Ovary (tissue), 7 donors: ENCODE measurements at regions not wholly inside any gene's neighbourhood (a gene's known extent, or its start where the extent isn't known, plus 50 kb on each side); places are given as distances from the start of the nearest gene placed in this dataset.

Experiments used
- DNase-seq, 5 donors: peaks; one replicate each; pipeline ENCODE4 v3.0.0-alpha.2; 2019 to 2020
- H3K27ac ChIP-seq, 2 donors: fragments of 200-600 bp; one replicate each; pipeline versions ENCODE4 v1.5.1 to v1.8.0; 2019 to 2022
- H3K27me3 ChIP-seq: fragments of 200-600 bp; one replicate; pipeline ENCODE4 v1.8.0; 2022
- H3K36me3 ChIP-seq: fragments of 200-600 bp; sonication (generic); one replicate; pipeline ENCODE4 v1.5.1; 2019
- H3K4me1 ChIP-seq: one replicate; pipeline ENCODE4 v1.8.1; 2013; ENCODE audit warnings: mild to moderate bottlenecking, moderate library complexity; ENCODE audit not compliant: insufficient read depth
- H3K4me3 ChIP-seq: fragments of 200-600 bp; sonication (generic); one replicate; pipeline ENCODE4 v1.5.1; 2017
- H3K9me3 ChIP-seq, 2 donors: fragments of 200-600 bp in 1 of 2; sonication (generic) in 1 of 2; one replicate each; pipeline versions ENCODE4 v1.5.1 to v1.8.1; 2013 to 2019; ENCODE audit warnings: mild to moderate bottlenecking in 1 of 2, moderate library complexity in 1 of 2
- EP300 ChIP-seq: sonication (generic); formaldehyde crosslinking; IDR thresholded peaks from one replicate; pipeline ENCODE4 v1.6.1; 2017; ENCODE audit warnings: antibody characterized with exemption
- POLR2A ChIP-seq: fragments of 450-650 bp; IDR thresholded peaks from one replicate; pipeline ENCODE4 v1.6.1; 2017; ENCODE audit warnings: antibody characterized with exemption, mild to moderate bottlenecking, moderate library complexity
- WGBS, 3 donors: extraction: QIAGEN DNeasy Blood & Tissue Kit in 1 of 3; methylation state at CpG; one replicate each; pipeline versions ENCODE4 v1.1.5 to v1.1.7; 2013 to 2017; 5-methylcytosine and 5-hydroxymethylcytosine counted together
- intact Hi-C, 4 donors: fragments of 100-400 bp; cut with DNase I; formaldehyde crosslinking; loops; one replicate each; pipeline versions ENCODE4 v1.11.0 to v1.15.1; 2022 to 2023
- TF ChIP-seq, protein P1 (sequence below), 3 donors: fragments of 450-650 bp in 2 of 3; fragments of 200-600 bp in 1 of 3; IDR thresholded peaks; one replicate each; pipeline versions ENCODE4 v1.5.1 to v1.8.0; 2016 to 2022; ENCODE audit warnings: antibody characterized with exemption in 3 of 3, mild to moderate bottlenecking in 1 of 3
- donor health status: DM: no; HTN: no; CAD: no; lungs with moderate emphysema.
- donor health status: DM: no; HTN: no; CAD: no.
- donor health status: Bipolar disorder and iron deficiency.
- donor health status: DM: no; HTN: no; CAD: no.
- donor health status: DM: yes; HTN: yes; CAD: no.

GRCh38 chr6:115000736-115001135, 657.9 kb upstream of the HS3ST5 start:
- Histone ChIP-seq H3K9me3 (no peaks in the 10 kb centered on the region), H3K27ac (no peak overlapping the region), H3K4me1 (no peaks in the 10 kb centered on the region), H3K36me3 (no peaks in the 10 kb centered on the region), H3K4me3 (no peak overlapping the region), H3K27me3 (no peaks in the 10 kb centered on the region)
- DNase-seq: no peak
- intact Hi-C loops: no loop called here
- WGBS, 3 donors: 78 to 86% (median 79%) methylated on average over 4 of the region's 4 CpGs
- TF ChIP-seq POLR2A: no peak
- TF ChIP-seq EP300: no peak
- TF ChIP-seq, protein P1, sequence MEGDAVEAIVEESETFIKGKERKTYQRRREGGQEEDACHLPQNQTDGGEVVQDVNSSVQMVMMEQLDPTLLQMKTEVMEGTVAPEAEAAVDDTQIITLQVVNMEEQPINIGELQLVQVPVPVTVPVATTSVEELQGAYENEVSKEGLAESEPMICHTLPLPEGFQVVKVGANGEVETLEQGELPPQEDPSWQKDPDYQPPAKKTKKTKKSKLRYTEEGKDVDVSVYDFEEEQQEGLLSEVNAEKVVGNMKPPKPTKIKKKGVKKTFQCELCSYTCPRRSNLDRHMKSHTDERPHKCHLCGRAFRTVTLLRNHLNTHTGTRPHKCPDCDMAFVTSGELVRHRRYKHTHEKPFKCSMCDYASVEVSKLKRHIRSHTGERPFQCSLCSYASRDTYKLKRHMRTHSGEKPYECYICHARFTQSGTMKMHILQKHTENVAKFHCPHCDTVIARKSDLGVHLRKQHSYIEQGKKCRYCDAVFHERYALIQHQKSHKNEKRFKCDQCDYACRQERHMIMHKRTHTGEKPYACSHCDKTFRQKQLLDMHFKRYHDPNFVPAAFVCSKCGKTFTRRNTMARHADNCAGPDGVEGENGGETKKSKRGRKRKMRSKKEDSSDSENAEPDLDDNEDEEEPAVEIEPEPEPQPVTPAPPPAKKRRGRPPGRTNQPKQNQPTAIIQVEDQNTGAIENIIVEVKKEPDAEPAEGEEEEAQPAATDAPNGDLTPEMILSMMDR (IDR thresholded peaks at IDR 0.05): no peak

GRCh38 chr6:114998492-114998891, 655.7 kb upstream of the HS3ST5 start:
- Histone ChIP-seq H3K36me3 (no peaks in the 10 kb centered on the region), H3K27ac (no peak overlapping the region), H3K4me1 (no peaks in the 10 kb centered on the region), H3K27me3 (no peaks in the 10 kb centered on the region), H3K4me3 (no peak overlapping the region), H3K9me3 (no peaks in the 10 kb centered on the region)
- TF ChIP-seq, protein P1 (IDR thresholded peaks at IDR 0.05): no peak
- no peak for TF ChIP-seq EP300
- TF ChIP-seq POLR2A: no peak
- intact Hi-C loops: no loop called here
- DNase-seq: no peak
- WGBS, 3 donors: 86 to 95% (median 95%) methylated on average over 8 of the region's 8 CpGs

- intact Hi-C loops: no loop called here
- no peak for DNase-seq
- Histone ChIP-seq H3K9me3 (no peaks in the 10 kb centered on the region), H3K4me1 (no peaks in the 10 kb centered on the region), H3K4me3 (no peak overlapping the region), H3K27ac (no peak overlapping the region), H3K36me3 (no peaks in the 10 kb centered on the region), H3K27me3 (no peaks in the 10 kb centered on the region)
- WGBS, 3 donors: 85 to 92% (median 92%) methylated on average over 4 of the region's 4 CpGs
- no peak for TF ChIP-seq POLR2A
- TF ChIP-seq, protein P1 (IDR thresholded peaks at IDR 0.05): no peak
- TF ChIP-seq EP300: no peak
Observed at GRCh38 chr6:114997813-114998292, 655.0 kb upstream of the HS3ST5 start.

- DNase-seq: no peak
- intact Hi-C loops: no loop called here
- Histone ChIP-seq H3K27ac (no peak overlapping the region), H3K9me3 (no peaks in the 10 kb centered on the region), H3K4me3 (no peak overlapping the region), H3K4me1 (no peaks in the 10 kb centered on the region), H3K27me3 (no peaks in the 10 kb centered on the region), H3K36me3 (no peaks in the 10 kb centered on the region)
- TF ChIP-seq, protein P1 (IDR thresholded peaks at IDR 0.05): no peak
- TF ChIP-seq POLR2A: no peak
- TF ChIP-seq EP300: no peak
Observed at GRCh38 chr6:114995526-114995925, 652.7 kb upstream of the HS3ST5 start.
